Astrocyte (in vitro differentiated cells and primary cell): ENCODE measurements at regions not wholly inside any gene's neighbourhood (a gene's known extent, or its start where the extent isn't known, plus 50 kb on each side); places are given as distances from the start of the nearest gene placed in this dataset.

Experiments
- DNase-seq: peaks from one replicate; pipeline ENCODE4 v3.0.0-alpha.2; 2010; ENCODE audit warnings: low read depth
- FAIRE-seq: peaks from 2 replicates; lab custom pipeline; 2011; peaks lifted over from hg19 to GRCh38; lab: Jason Lieb, UNC
- H2AFZ ChIP-seq: 2 replicates; pipeline ENCODE4 v1.6.0; 2012; ENCODE audit warnings: low read depth, low read length, inconsistent platforms
- H3K27ac ChIP-seq: 2 replicates; pipeline ENCODE4 v1.5.1; 2011; ENCODE audit warnings: low read depth, low read length, inconsistent platforms
- H3K27me3 ChIP-seq: 2 replicates; pipeline ENCODE4 v1.6.0; 2011; ENCODE audit warnings: low read length, inconsistent platforms; ENCODE audit not compliant: insufficient read depth
- H3K36me3 ChIP-seq: 2 replicates; pipeline ENCODE4 v1.5.1; 2011; ENCODE audit warnings: low read length, inconsistent platforms; ENCODE audit not compliant: insufficient read depth
- H3K4me1 ChIP-seq: 2 replicates; pipeline ENCODE4 v1.5.1; 2011; ENCODE audit warnings: low read length, inconsistent platforms; ENCODE audit not compliant: insufficient read depth
- H3K4me2 ChIP-seq: 2 replicates; pipeline ENCODE4 v1.6.0; 2012; ENCODE audit warnings: low read length, inconsistent platforms
- H3K4me3 ChIP-seq: 2 replicates; pipeline ENCODE4 v1.5.1; 2011; ENCODE audit warnings: low read depth, mild to moderate bottlenecking, low read length, inconsistent platforms; ENCODE audit not compliant: insufficient read depth
- H3K79me2 ChIP-seq: 2 replicates; pipeline ENCODE4 v1.6.0; 2012; ENCODE audit warnings: mild to moderate bottlenecking, low read length, inconsistent platforms; ENCODE audit not compliant: insufficient read depth
- H3K9ac ChIP-seq: 2 replicates; pipeline ENCODE4 v1.6.0; 2012; ENCODE audit warnings: mild to moderate bottlenecking, low read length, inconsistent platforms
- H3K9me3 ChIP-seq: 2 replicates; pipeline ENCODE4 v1.5.1; 2012; ENCODE audit warnings: low read depth, mild to moderate bottlenecking, low read length, inconsistent platforms; ENCODE audit not compliant: insufficient read depth
- H4K20me1 ChIP-seq: 2 replicates; pipeline ENCODE4 v1.6.0; 2012; ENCODE audit warnings: low read length, inconsistent platforms; ENCODE audit not compliant: insufficient read depth
- H3K27ac Mint-ChIP-seq: one replicate; pipeline ENCODE4 v1.8.0; 2021; ENCODE audit warnings: mild to moderate bottlenecking, mixed read lengths; ENCODE audit not compliant: unreplicated experiment
- H3K27me3 Mint-ChIP-seq: one replicate; pipeline ENCODE4 v1.8.0; 2021; ENCODE audit warnings: low read depth, mixed read lengths; ENCODE audit not compliant: unreplicated experiment
- H3K36me3 Mint-ChIP-seq: one replicate; pipeline ENCODE4 v1.8.0; 2021; ENCODE audit warnings: low read depth, mixed read lengths; ENCODE audit not compliant: unreplicated experiment
- H3K4me1 Mint-ChIP-seq: one replicate; pipeline ENCODE4 v1.8.0; 2021; ENCODE audit warnings: low read depth, mixed read lengths; ENCODE audit not compliant: unreplicated experiment
- H3K4me3 Mint-ChIP-seq: one replicate; pipeline ENCODE4 v1.8.0; 2021; ENCODE audit warnings: mild to moderate bottlenecking, moderate library complexity, mixed read lengths; ENCODE audit not compliant: unreplicated experiment
- H3K9me3 Mint-ChIP-seq: one replicate; pipeline ENCODE4 v1.8.0; 2021; ENCODE audit warnings: mild to moderate bottlenecking, mixed read lengths; ENCODE audit not compliant: unreplicated experiment
- EZH2 ChIP-seq: IDR thresholded peaks from 2 replicates; pipeline ENCODE4 v1.6.1; 2012; ENCODE audit warnings: mild to moderate bottlenecking, low read length, inconsistent platforms; ENCODE audit not compliant: insufficient read depth
- TF ChIP-seq, protein P1 (sequence below): IDR thresholded peaks from 2 replicates; pipeline ENCODE4 v1.5.1; 2011; ENCODE audit warnings: low read depth, mild to moderate bottlenecking, inconsistent platforms, low read length, moderate library complexity; ENCODE audit not compliant: insufficient read depth

DNA sequence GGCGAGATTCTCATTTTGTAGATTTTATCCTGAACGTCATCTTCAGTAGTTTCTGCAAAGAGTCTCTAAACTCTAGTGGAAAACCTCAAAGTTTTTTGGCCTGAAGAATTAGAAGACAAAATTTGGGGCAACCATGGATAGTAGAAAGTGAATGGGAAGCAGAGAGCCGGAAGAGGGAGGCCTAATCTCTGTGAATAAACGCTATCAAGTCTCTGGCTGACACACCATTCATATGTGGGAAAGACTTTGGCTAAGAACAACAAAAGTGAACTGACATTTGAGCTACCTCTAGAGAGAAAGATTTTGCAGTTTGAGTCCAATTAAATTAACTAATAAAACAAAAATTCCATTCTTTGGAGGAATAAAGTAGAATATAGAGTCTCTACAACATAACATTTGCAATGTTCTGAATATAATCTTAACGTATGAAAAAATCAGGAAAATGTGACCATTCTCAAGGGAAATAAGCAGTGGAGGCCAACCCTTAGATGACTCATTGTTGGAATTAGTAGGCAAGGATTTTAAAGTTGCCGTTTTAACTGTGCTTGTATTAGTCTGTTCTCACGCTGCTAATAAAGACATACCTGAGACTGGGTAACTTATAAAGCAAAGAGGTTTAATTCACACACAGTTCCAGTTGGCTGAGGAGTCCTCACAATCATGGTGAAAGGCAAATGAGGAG, 184.6 kb downstream of the C3orf38 start:
- no peak for TF ChIP-seq EZH2
- TF ChIP-seq, protein P1, sequence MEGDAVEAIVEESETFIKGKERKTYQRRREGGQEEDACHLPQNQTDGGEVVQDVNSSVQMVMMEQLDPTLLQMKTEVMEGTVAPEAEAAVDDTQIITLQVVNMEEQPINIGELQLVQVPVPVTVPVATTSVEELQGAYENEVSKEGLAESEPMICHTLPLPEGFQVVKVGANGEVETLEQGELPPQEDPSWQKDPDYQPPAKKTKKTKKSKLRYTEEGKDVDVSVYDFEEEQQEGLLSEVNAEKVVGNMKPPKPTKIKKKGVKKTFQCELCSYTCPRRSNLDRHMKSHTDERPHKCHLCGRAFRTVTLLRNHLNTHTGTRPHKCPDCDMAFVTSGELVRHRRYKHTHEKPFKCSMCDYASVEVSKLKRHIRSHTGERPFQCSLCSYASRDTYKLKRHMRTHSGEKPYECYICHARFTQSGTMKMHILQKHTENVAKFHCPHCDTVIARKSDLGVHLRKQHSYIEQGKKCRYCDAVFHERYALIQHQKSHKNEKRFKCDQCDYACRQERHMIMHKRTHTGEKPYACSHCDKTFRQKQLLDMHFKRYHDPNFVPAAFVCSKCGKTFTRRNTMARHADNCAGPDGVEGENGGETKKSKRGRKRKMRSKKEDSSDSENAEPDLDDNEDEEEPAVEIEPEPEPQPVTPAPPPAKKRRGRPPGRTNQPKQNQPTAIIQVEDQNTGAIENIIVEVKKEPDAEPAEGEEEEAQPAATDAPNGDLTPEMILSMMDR: no peak
- H2AFZ ChIP-seq: no peak overlapping the region
- H3K9ac ChIP-seq: no peak overlapping the region
- DNase-seq (no peak), FAIRE-seq (no peak)
- Mint-ChIP-seq H3K9me3 (no peaks in the 10 kb centered on the region), H3K4me3 (no peak overlapping the region), H3K27me3 (no peaks in the 10 kb centered on the region), H3K27ac (no peak overlapping the region), H3K4me1 (no peaks in the 10 kb centered on the region), H3K36me3 (no peaks in the 10 kb centered on the region)
- H3K27me3 ChIP-seq: no peaks in the 10 kb centered on the region
- H4K20me1 ChIP-seq: no peaks in the 10 kb centered on the region
- H3K27ac ChIP-seq: no peak overlapping the region
- H3K9me3 ChIP-seq: no peaks in the 10 kb centered on the region
- no peaks in the 10 kb centered on the region for H3K79me2 ChIP-seq
- no peaks in the 10 kb centered on the region for H3K4me1 ChIP-seq
- H3K4me3 ChIP-seq: no peak overlapping the region
- H3K4me2 ChIP-seq: no peak overlapping the region
- no peaks in the 10 kb centered on the region for H3K36me3 ChIP-seq

DNA sequence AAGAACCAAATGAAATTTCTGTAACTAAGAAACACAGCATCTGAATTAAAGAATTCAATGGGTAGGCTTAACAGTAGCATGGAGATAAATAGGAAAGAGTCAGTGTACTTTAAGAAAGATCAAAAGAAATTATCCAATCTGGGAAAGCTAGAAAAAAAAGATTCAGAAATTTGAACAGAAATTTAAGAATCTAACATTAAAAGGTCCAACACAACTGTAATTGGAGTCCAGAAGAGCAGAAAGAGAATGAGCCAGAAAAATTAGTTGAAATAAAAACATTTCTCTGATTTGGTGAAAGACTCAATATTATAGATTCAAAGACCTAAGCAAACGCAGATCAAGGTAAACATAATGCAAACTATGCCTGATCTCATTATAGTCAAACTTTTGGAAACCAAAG, 187.1 kb downstream of the C3orf38 start:
- no peaks in the 10 kb centered on the region for H3K9me3 ChIP-seq
- Mint-ChIP-seq H3K4me3 (no peak overlapping the region), H3K36me3 (no peaks in the 10 kb centered on the region), H3K27ac (no peak overlapping the region), H3K9me3 (no peaks in the 10 kb centered on the region), H3K4me1 (no peaks in the 10 kb centered on the region), H3K27me3 (no peaks in the 10 kb centered on the region)
- H4K20me1 ChIP-seq: no peaks in the 10 kb centered on the region
- H3K4me1 ChIP-seq: no peaks in the 10 kb centered on the region
- H3K4me3 ChIP-seq: no peak overlapping the region
- no peak overlapping the region for H2AFZ ChIP-seq
- H3K27ac ChIP-seq: no peak overlapping the region
- no peak overlapping the region for H3K9ac ChIP-seq
- DNase-seq (no peak), FAIRE-seq (no peak)
- no peaks in the 10 kb centered on the region for H3K36me3 ChIP-seq
- no peaks in the 10 kb centered on the region for H3K27me3 ChIP-seq
- H3K79me2 ChIP-seq: no peaks in the 10 kb centered on the region
- H3K4me2 ChIP-seq: no peak overlapping the region
- TF ChIP-seq, protein P1: no peak
- TF ChIP-seq EZH2: no peak

DNA sequence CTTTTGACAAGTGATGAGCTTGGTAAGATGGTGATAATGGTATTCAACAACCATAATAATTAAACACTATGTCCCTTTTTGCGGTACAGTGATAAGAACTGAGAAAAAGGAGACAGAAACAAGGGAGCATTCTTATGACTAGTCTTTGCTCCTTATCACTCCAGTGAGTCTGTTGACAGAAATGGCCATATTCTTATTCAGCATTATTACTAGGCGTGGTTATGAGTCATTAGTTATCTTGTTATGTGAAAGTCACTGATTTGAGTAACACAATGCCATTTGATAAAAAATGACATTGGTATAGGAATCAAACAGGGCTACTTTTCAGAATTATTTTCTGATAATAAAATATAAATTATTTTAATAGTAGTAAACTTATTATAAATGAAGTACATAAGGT, 193.5 kb downstream of the C3orf38 start:
- no peaks in the 10 kb centered on the region for H3K36me3 ChIP-seq
- Mint-ChIP-seq H3K4me3 (no peak overlapping the region), H3K4me1 (no peaks in the 10 kb centered on the region), H3K9me3 (peaks cover 5% of the 10 kb centered on the region), H3K27ac (no peak overlapping the region), H3K36me3 (no peaks in the 10 kb centered on the region), H3K27me3 (no peaks in the 10 kb centered on the region)
- no peak overlapping the region for H3K4me3 ChIP-seq
- no peaks in the 10 kb centered on the region for H3K9me3 ChIP-seq
- no peaks in the 10 kb centered on the region for H3K27me3 ChIP-seq
- no peak for TF ChIP-seq EZH2
- TF ChIP-seq, protein P1: no peak
- no peaks in the 10 kb centered on the region for H3K4me1 ChIP-seq
- H3K4me2 ChIP-seq: no peak overlapping the region
- DNase-seq: no peak
- no peaks in the 10 kb centered on the region for H4K20me1 ChIP-seq
- no peak overlapping the region for H3K9ac ChIP-seq
- H3K79me2 ChIP-seq: no peaks in the 10 kb centered on the region
- FAIRE-seq: no peak
- H2AFZ ChIP-seq: no peak overlapping the region
- no peak overlapping the region for H3K27ac ChIP-seq
